GM19351 (cell line): ENCODE measurements at regions not wholly inside any gene's neighbourhood (a gene's known extent, or its start where the extent isn't known, plus 50 kb on each side); places are given as distances from the start of the nearest gene placed in this dataset.
A peak's percentile ranks its signal among the peaks of the same experiment; 100 is the strongest.
"Not testable (repeated sequence)": the region's sequence is repeated elsewhere in the genome, so short reads cannot be mapped to it uniquely, and the experiment has no call there.

Experiments
- ATAC-seq: cut with Tn5 transposase; IDR thresholded peaks from one replicate; pipeline ENCODE4 v1.9.1; 2021; ENCODE audit warnings: mild to moderate bottlenecking, moderate library complexity; ENCODE audit not compliant: unreplicated experiment

GRCh38 chrX:143455046-143455445 is 62.2 kb downstream of the SPANXN3 start:
- ATAC-seq: no peak

- ATAC-seq: peak; percentile 75
Measured at GRCh38 chrX:143437439-143437838, 79.8 kb downstream of the SPANXN3 start.

- ATAC-seq: no peak
Measured at GRCh38 chrX:143435916-143436315, 81.4 kb downstream of the SPANXN3 start.

- ATAC-seq: no peak
Measured at GRCh38 chrX:143429811-143430210, 87.5 kb downstream of the SPANXN3 start.

GRCh38 chrX:143429131-143429530 is 88.1 kb downstream of the SPANXN3 start:
- ATAC-seq: no peak

DNA sequence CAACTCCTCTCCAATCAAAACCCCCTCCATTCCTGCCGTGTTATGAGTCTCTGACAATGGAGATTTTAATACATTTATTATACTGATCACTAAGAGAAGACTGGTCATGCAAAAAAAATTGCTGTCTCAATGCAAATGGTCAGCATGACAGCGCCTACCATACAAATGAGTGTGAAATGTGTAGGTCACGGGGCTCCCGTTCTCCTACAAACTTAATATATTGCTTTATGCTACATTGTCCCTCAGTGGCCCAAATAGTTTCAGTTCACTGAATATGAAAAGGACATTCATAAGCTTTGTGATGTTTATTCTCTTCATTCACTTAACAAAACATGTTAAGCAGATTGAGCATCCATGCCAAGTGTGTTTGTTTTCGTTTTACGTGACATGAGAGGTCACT is 116.1 kb downstream of the SPANXN3 start:
- no peak for ATAC-seq

- no peak for ATAC-seq
Measured at GRCh38 chrX:143378851-143379250, 138.4 kb downstream of the SPANXN3 start.

GRCh38 chrX:143363419-143363818 is 153.9 kb downstream of the SPANXN3 start:
- no peak for ATAC-seq

- no peak for ATAC-seq
Measured at GRCh38 chrX:143340190-143340589, 177.1 kb downstream of the SPANXN3 start.

GRCh38 chrX:143336261-143336660 is 181.0 kb downstream of the SPANXN3 start:
- no peak for ATAC-seq

GRCh38 chrX:143319526-143319925 is 197.7 kb downstream of the SPANXN3 start:
- ATAC-seq: no peak

GRCh38 chrX:143318857-143319256 is 198.4 kb downstream of the SPANXN3 start:
- ATAC-seq: not testable (repeated sequence)

DNA sequence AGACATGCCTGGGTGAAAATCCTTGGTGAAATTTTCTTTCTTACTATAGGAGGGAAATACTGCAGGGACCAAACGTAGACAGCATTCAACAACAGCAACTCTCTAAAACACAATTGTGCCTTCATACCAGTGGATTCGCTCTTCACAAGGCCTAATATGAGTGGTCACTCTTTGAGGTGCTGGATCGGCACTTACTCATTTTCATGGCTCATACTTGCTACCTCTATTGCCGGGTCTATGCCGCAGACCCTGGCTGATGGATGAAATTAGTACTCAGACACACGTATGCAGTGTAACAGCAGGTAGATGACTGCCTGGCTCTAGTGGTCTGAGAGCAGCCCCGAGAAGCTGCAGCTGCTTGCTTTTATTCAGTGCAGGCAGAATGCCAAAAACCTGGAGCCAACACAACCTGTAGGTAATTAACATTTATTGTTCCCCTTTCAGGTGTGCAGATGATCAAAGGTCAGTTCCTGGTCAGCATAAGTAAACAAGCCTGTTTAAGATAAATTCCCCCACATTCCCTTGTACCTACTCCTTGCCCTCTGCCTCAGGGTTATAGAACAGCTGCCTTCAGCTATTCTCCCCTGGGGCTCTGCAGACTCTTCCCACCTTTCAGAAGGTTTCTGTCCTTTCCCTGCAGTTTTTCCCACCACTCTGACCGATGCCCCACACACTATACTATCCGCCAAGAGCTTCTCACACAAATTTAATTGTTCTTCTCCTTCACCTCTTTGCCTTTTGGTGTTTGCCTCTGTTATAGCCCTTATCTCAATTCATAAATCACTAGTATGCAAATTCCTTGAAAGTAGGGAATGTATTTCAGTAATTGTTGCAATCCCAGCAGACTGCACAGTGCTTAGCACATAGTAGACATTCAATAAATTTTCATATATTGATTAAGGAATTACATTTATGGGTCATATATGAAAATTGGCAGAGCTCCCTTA is 210.0 kb downstream of the SPANXN3 start:
- no peak for ATAC-seq

GRCh38 chrX:143304518-143304917 is 212.8 kb downstream of the SPANXN3 start:
- no peak for ATAC-seq

DNA sequence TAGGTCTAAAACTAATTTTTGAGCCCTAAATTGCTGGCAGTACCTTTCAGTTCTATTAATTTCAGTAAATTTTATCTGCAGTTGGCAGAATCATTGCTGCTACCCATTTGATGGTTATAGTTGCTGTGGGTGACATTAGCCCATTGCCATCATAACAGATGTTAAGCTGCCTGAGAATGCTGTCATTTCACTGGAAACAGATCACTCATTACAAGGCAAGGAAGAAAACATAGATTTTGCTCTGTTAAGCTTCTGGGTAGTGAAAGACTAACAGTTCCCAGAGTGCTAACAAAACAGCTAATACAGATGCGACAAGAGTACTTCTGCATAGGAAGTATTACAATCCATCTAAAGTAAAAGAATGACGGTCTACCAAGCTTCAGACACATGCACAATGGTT is 213.2 kb downstream of the SPANXN3 start:
- ATAC-seq: no peak

DNA sequence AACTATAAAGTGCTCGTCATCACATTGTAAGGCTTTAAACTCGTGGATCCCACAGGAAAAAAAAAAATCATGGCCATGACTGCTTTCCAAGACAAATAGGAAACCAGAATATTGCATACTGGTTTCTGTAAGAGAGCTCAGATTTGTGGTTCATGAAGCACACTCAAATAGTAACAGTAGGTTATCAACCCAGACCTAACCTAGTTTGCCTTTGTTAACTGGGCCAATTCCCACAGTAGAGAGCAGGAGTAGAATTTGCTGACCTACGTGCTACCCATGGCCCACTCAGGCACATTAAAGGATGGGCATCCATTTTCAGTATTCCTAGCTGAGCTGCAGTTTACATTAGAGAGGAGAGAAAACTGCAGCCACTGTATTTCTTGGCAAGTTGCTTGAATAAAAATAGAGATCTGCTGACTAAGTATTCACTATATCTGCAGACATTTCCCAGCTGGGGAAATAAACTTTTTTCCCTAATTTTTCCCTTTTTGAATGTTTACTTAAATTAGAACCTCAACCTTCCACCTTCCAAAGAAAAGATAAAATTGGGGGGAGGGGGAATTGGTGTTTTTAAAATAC is 218.5 kb downstream of the SPANXN3 start:
- ATAC-seq: no peak

- ATAC-seq: no peak
Measured at GRCh38 chrX:143296521-143296920, 220.8 kb downstream of the SPANXN3 start.

GRCh38 chrX:143287236-143287635 is 230.0 kb downstream of the SPANXN3 start:
- no peak for ATAC-seq

- no peak for ATAC-seq
Measured at GRCh38 chrX:143270317-143270716, 244.6 kb downstream of the SPANXN4 start.

GRCh38 chrX:143244593-143244992 is 218.9 kb downstream of the SPANXN4 start:
- not testable (repeated sequence) for ATAC-seq

- no peak for ATAC-seq
Measured at GRCh38 chrX:143240658-143241057, 214.9 kb downstream of the SPANXN4 start.

DNA sequence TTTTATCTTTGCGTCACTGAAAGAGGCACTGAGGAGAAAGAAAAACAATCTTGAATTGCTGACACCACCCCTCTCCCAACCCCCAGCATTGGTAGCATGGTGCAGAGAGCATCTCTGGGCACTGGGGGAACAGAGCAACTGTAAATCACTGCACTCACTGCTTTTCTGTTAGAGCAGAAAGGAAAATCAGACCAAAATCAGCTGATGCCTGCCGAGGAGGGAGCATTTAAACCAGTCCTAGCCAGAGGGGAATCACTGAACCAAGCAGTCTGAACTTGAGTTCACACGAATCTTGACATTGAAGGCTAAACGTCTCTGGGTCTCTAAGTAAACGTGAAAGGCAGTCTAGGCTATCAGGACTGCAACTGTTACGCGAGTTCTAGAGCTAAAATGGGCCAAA is 205.8 kb downstream of the SPANXN4 start:
- no peak for ATAC-seq
